HEK293 (cell line): ENCODE measurements at regions not wholly inside any gene's neighbourhood (a gene's known extent, or its start where the extent isn't known, plus 50 kb on each side); places are given as distances from the start of the nearest gene placed in this dataset.

Experiments used
- HOXA7 ChIP-seq: sonication (generic); formaldehyde crosslinking; IDR thresholded peaks from 2 replicates; pipeline ENCODE4 v1.8.1; 2022; ENCODE audit warnings: missing genetic modification reagents, borderline replicate concordance
- TRIM28 ChIP-seq: IDR thresholded peaks from 2 replicates; pipeline ENCODE4 v1.6.1; 2011; ENCODE audit warnings: low read length, control low read depth, borderline replicate concordance
- ZBTB20 ChIP-seq: fragments of 450-650 bp; formaldehyde crosslinking; IDR thresholded peaks from 2 replicates; pipeline ENCODE4 v1.5.1; 2016; ENCODE audit warnings: missing biosample characterization, missing genetic modification characterization
- ZEB2 ChIP-seq: fragments of 450-650 bp; formaldehyde crosslinking; IDR thresholded peaks from 2 replicates; pipeline ENCODE4 v1.5.1; 2016; ENCODE audit warnings: missing biosample characterization, missing genetic modification characterization
- ZNF121 ChIP-seq: fragments of 450-650 bp; formaldehyde crosslinking; IDR thresholded peaks from 2 replicates; pipeline ENCODE4 v1.5.1; 2016; ENCODE audit warnings: missing biosample characterization, missing genetic modification characterization
- ZNF157 ChIP-seq: fragments of 450-650 bp; formaldehyde crosslinking; IDR thresholded peaks from 2 replicates; pipeline ENCODE4 v1.5.1; 2016; ENCODE audit warnings: missing biosample characterization, missing genetic modification characterization
- ZNF174 ChIP-seq: fragments of 450-650 bp; formaldehyde crosslinking; IDR thresholded peaks from 2 replicates; pipeline ENCODE4 v1.5.0; 2017; ENCODE audit warnings: missing biosample characterization, mild to moderate bottlenecking, missing genetic modification characterization
- ZNF274 ChIP-seq, 2 experiments: fragments of 200-500 bp in 1 of 2; fragments of 450-650 bp in 1 of 2; sonication (Bioruptor generic) in 1 of 2; formaldehyde crosslinking in 1 of 2; IDR thresholded peaks; 2 replicates each; pipeline versions ENCODE4 v1.5.1 to v1.6.1; 2014 to 2016; ENCODE audit warnings: borderline replicate concordance in 1 of 2, inconsistent platforms in 1 of 2, low read length in 1 of 2, missing biosample characterization in 1 of 2, missing genetic modification characterization in 1 of 2
- ZNF571 ChIP-seq: fragments of 450-650 bp; formaldehyde crosslinking; IDR thresholded peaks from 2 replicates; pipeline ENCODE4 v1.5.0; 2017; ENCODE audit warnings: missing biosample characterization, missing genetic modification characterization
- ZNF830 ChIP-seq: fragments of 450-650 bp; IDR thresholded peaks from 2 replicates; pipeline ENCODE4 v1.5.0; 2018; ENCODE audit warnings: missing biosample characterization, missing genetic modification characterization, low read depth, mild to moderate bottlenecking, moderate library complexity
- TF ChIP-seq, protein P1 (sequence below): fragments of 450-650 bp; formaldehyde crosslinking; IDR thresholded peaks from 2 replicates; pipeline ENCODE4 v1.5.1; 2016; ENCODE audit warnings: missing biosample characterization, missing genetic modification characterization
- TF ChIP-seq, protein P2 (sequence below): fragments of 450-650 bp; formaldehyde crosslinking; IDR thresholded peaks from 2 replicates; pipeline ENCODE4 v1.5.1; 2016; ENCODE audit warnings: missing biosample characterization, missing genetic modification characterization
- TF ChIP-seq, protein P3 (sequence below): fragments of 450-650 bp; formaldehyde crosslinking; optimal IDR thresholded peaks from 2 replicates; pipeline ENCODE3; 2016; ENCODE audit warnings: missing biosample characterization, mild to moderate bottlenecking, missing genetic modification characterization
- TF ChIP-seq, protein P4 (sequence below): fragments of 450-650 bp; formaldehyde crosslinking; IDR thresholded peaks from 2 replicates; pipeline ENCODE4 v1.5.1; 2016; ENCODE audit warnings: missing biosample characterization, missing genetic modification characterization

DNA sequence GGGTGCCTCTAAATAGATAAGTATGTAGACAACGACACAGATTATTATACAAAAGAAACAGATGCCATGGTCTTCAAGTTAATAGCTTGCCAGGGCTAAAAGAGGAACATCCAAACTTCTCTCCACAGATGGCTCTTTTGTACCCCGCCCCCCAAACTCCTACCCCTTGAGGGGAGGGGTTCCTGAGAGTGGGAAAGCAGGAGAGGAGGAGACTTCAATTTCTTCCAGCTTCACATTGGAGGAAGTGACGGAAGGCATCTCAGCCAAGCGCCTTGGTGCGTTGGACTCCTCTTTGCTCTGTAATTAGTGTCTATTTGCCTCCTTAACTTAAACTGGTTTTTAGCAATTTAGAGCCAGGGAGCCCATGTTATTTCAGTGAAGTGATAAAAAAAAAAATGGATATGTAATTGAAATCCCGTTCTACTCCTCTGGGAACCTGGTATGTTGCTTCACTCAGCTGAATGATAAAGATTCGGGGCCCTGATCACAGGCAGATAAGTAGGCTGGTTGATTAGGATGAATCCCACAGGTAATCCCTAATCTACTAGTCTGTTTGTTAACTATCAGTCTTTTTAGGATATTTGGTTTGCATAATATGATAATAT, 580.9 kb upstream of the CADM1 start:
- TF ChIP-seq HOXA7 (CRISPR knock-in tag) (no peak), ZEB2 (no peak), ZNF157 (tag by site-specific recombination) (no peak), TRIM28 (no peak), ZNF571 (no peak), ZNF121 (tag by site-specific recombination) (no peak), ZNF274 (IDR thresholded peaks at IDR 0.05; ENCODE audit: low read length) (no peak), ZNF274 (tag by site-specific recombination; IDR thresholded peaks at IDR 0.05; ENCODE audit: borderline replicate concordance) (no peak), ZBTB20 (tag by site-specific recombination) (no peak), ZNF174 (tag by site-specific recombination) (no peak), ZNF830 (tag by site-specific recombination) (no peak)
- TF ChIP-seq, protein P1, sequence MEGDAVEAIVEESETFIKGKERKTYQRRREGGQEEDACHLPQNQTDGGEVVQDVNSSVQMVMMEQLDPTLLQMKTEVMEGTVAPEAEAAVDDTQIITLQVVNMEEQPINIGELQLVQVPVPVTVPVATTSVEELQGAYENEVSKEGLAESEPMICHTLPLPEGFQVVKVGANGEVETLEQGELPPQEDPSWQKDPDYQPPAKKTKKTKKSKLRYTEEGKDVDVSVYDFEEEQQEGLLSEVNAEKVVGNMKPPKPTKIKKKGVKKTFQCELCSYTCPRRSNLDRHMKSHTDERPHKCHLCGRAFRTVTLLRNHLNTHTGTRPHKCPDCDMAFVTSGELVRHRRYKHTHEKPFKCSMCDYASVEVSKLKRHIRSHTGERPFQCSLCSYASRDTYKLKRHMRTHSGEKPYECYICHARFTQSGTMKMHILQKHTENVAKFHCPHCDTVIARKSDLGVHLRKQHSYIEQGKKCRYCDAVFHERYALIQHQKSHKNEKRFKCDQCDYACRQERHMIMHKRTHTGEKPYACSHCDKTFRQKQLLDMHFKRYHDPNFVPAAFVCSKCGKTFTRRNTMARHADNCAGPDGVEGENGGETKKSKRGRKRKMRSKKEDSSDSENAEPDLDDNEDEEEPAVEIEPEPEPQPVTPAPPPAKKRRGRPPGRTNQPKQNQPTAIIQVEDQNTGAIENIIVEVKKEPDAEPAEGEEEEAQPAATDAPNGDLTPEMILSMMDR (tag by site-specific recombination) = no peak
- TF ChIP-seq, protein P2, sequence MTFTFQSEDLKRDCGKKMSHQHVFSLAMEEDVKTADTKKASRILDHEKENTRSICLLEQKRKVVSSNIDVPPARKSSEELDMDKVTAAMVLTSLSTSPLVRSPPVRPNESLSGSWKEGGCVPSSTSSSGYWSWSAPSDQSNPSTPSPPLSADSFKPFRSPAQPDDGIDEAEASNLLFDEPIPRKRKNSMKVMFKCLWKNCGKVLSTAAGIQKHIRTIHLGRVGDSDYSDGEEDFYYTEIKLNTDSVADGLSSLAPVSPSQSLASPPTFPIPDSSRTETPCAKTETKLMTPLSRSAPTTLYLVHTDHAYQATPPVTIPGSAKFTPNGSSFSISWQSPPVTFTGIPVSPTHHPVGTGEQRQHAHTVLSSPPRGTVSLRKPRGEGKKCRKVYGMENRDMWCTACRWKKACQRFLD (tag by site-specific recombination) = no peak
- TF ChIP-seq, protein P3, sequence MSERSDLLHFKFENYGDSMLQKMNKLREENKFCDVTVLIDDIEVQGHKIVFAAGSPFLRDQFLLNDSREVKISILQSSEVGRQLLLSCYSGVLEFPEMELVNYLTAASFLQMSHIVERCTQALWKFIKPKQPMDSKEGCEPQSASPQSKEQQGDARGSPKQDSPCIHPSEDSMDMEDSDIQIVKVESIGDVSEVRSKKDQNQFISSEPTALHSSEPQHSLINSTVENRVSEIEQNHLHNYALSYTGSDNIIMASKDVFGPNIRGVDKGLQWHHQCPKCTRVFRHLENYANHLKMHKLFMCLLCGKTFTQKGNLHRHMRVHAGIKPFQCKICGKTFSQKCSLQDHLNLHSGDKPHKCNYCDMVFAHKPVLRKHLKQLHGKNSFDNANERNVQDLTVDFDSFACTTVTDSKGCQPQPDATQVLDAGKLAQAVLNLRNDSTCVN = no peak
- TF ChIP-seq, protein P4, sequence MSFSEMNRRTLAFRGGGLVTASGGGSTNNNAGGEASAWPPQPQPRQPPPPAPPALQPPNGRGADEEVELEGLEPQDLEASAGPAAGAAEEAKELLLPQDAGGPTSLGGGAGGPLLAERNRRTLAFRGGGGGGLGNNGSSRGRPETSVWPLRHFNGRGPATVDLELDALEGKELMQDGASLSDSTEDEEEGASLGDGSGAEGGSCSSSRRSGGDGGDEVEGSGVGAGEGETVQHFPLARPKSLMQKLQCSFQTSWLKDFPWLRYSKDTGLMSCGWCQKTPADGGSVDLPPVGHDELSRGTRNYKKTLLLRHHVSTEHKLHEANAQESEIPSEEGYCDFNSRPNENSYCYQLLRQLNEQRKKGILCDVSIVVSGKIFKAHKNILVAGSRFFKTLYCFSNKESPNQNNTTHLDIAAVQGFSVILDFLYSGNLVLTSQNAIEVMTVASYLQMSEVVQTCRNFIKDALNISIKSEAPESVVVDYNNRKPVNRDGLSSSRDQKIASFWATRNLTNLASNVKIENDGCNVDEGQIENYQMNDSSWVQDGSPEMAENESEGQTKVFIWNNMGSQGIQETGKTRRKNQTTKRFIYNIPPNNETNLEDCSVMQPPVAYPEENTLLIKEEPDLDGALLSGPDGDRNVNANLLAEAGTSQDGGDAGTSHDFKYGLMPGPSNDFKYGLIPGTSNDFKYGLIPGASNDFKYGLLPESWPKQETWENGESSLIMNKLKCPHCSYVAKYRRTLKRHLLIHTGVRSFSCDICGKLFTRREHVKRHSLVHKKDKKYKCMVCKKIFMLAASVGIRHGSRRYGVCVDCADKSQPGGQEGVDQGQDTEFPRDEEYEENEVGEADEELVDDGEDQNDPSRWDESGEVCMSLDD (tag by site-specific recombination) = no peak
